Thyroid gland (tissue), 4 donors: ENCODE measurements at regions not wholly inside any gene's neighbourhood (a gene's known extent, or its start where the extent isn't known, plus 50 kb on each side); places are given as distances from the start of the nearest gene placed in this dataset.
"Not testable (repeated sequence)": the region's sequence is repeated elsewhere in the genome, so short reads cannot be mapped to it uniquely, and the experiment has no call there.

Experiments
- POLR2A ChIP-seq, 2 donors: fragments of 450-650 bp; IDR thresholded peaks; one replicate each; pipeline ENCODE4 v1.6.1; 2017; ENCODE audit warnings: antibody characterized with exemption in 2 of 2, mild to moderate bottlenecking in 2 of 2, moderate library complexity in 1 of 2
- TF ChIP-seq, protein P1 (sequence below), 6 experiments: fragments of 200-600 bp in 3 of 6; fragments of 450-650 bp in 3 of 6; sonication (generic) in 3 of 6; IDR thresholded peaks; one replicate each; pipeline ENCODE4 v1.5.1; 2016 to 2019; ENCODE audit warnings: antibody characterized with exemption in 6 of 6, mild to moderate bottlenecking in 2 of 6, inconsistent platforms in 1 of 6, moderate library complexity in 1 of 6

GRCh38 chr3:159886530-159886929 lies 102.1 kb upstream of the IL12A start:
- TF ChIP-seq, protein P1, sequence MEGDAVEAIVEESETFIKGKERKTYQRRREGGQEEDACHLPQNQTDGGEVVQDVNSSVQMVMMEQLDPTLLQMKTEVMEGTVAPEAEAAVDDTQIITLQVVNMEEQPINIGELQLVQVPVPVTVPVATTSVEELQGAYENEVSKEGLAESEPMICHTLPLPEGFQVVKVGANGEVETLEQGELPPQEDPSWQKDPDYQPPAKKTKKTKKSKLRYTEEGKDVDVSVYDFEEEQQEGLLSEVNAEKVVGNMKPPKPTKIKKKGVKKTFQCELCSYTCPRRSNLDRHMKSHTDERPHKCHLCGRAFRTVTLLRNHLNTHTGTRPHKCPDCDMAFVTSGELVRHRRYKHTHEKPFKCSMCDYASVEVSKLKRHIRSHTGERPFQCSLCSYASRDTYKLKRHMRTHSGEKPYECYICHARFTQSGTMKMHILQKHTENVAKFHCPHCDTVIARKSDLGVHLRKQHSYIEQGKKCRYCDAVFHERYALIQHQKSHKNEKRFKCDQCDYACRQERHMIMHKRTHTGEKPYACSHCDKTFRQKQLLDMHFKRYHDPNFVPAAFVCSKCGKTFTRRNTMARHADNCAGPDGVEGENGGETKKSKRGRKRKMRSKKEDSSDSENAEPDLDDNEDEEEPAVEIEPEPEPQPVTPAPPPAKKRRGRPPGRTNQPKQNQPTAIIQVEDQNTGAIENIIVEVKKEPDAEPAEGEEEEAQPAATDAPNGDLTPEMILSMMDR (IDR thresholded peaks at IDR 0.05) = not testable (repeated sequence)
- TF ChIP-seq POLR2A (IDR thresholded peaks at IDR 0.05) = not testable (repeated sequence)
